CD4-positive, alpha-beta T cell treated with Interleukin-6 for 4 hours (primary cell): ENCODE measurements at regions not wholly inside any gene's neighbourhood (a gene's known extent, or its start where the extent isn't known, plus 50 kb on each side); places are given as distances from the start of the nearest gene placed in this dataset.

Source experiments
- DNase-seq: peaks from one replicate; pipeline ENCODE4 v3.0.0-alpha.2; 2020; ENCODE audit warnings: mixed read lengths

- no peak for DNase-seq
Observed at GRCh38 chr6:169165561-169166300, 87.9 kb downstream of the THBS2 start.

- no peak for DNase-seq
Observed at GRCh38 chr6:169164986-169165385, 88.7 kb downstream of the THBS2 start.

GRCh38 chr6:169164451-169164850 is 89.2 kb downstream of the THBS2 start:
- DNase-seq: no peak

- no peak for DNase-seq
Observed at GRCh38 chr6:169163411-169163901, 90.2 kb downstream of the THBS2 start.

GRCh38 chr6:169162752-169163407 is 90.8 kb downstream of the THBS2 start:
- DNase-seq: no peak

GRCh38 chr6:169162249-169162648 is 91.4 kb downstream of the THBS2 start:
- no peak for DNase-seq

GRCh38 chr6:169161572-169162167 is 92.0 kb downstream of the THBS2 start:
- no peak for DNase-seq

- no peak for DNase-seq
Observed at GRCh38 chr6:169160855-169161560, 92.6 kb downstream of the THBS2 start.

- no peak for DNase-seq
Observed at GRCh38 chr6:169160091-169160854, 93.4 kb downstream of the THBS2 start.

GRCh38 chr6:169159331-169159730 is 94.3 kb downstream of the THBS2 start:
- no peak for DNase-seq

GRCh38 chr6:169158691-169159090 is 95.0 kb downstream of the THBS2 start:
- DNase-seq: no peak

GRCh38 chr6:169158174-169158573 is 95.5 kb downstream of the THBS2 start:
- no peak for DNase-seq

- no peak for DNase-seq
Observed at GRCh38 chr6:169157197-169158148, 96.2 kb downstream of the THBS2 start.

GRCh38 chr6:169156793-169157147 is 96.9 kb downstream of the THBS2 start:
- DNase-seq: no peak

GRCh38 chr6:169156108-169156792 is 97.4 kb downstream of the THBS2 start:
- DNase-seq: no peak

- no peak for DNase-seq
Observed at GRCh38 chr6:169155481-169155880, 98.2 kb downstream of the THBS2 start.

GRCh38 chr6:169153401-169153800 is 100.2 kb downstream of the THBS2 start:
- no peak for DNase-seq

GRCh38 chr6:169146521-169146920 is 107.1 kb downstream of the THBS2 start:
- DNase-seq: no peak

- DNase-seq: no peak
Observed at GRCh38 chr6:169145991-169146501, 107.6 kb downstream of the THBS2 start.

GRCh38 chr6:169145496-169145895 is 108.2 kb downstream of the THBS2 start:
- DNase-seq: no peak

- DNase-seq: no peak
Observed at GRCh38 chr6:169144356-169144755, 109.3 kb downstream of the THBS2 start.
